NCI-H1694 treated with DMSO at 0.1 percent for 48 hours (cell line): ENCODE measurements at regions not wholly inside any gene's neighbourhood (a gene's known extent, or its start where the extent isn't known, plus 50 kb on each side); places are given as distances from the start of the nearest gene placed in this dataset.

ENCODE experiments used
- DNase-seq: peaks from one replicate; lab custom pipeline; 2025; lab: John Stamatoyannopoulos, UW

GRCh38 chr4:41458689-41459088, 79.3 kb upstream of the LIMCH1 start:
- DNase-seq, result no peak

GRCh38 chr4:41460641-41461040, 77.3 kb upstream of the LIMCH1 start:
- DNase-seq, result no peak

- no peak for DNase-seq
Observed at GRCh38 chr4:41461780-41462307, 76.1 kb upstream of the LIMCH1 start.

- DNase-seq, result no peak
Observed at GRCh38 chr4:41465146-41465761, 72.7 kb upstream of the LIMCH1 start.

- no peak for DNase-seq
Observed at GRCh38 chr4:41466249-41466648, 71.7 kb upstream of the LIMCH1 start.

GRCh38 chr4:41468122-41468521, 69.8 kb upstream of the LIMCH1 start:
- no peak for DNase-seq

- no peak for DNase-seq
Observed at GRCh38 chr4:41471126-41472071, 66.6 kb upstream of the LIMCH1 start.

GRCh38 chr4:41472081-41472480, 65.9 kb upstream of the LIMCH1 start:
- DNase-seq, result no peak

GRCh38 chr4:41473176-41473575, 64.8 kb upstream of the LIMCH1 start:
- DNase-seq, result no peak

- no peak for DNase-seq
Observed at GRCh38 chr4:41475402-41475801, 62.6 kb upstream of the LIMCH1 start.

- DNase-seq, result no peak
Observed at GRCh38 chr4:41476310-41476885, 61.6 kb upstream of the LIMCH1 start.

- DNase-seq, result no peak
Observed at GRCh38 chr4:41477181-41477905, 60.6 kb upstream of the LIMCH1 start.

- no peak for DNase-seq
Observed at GRCh38 chr4:41478518-41478917, 59.4 kb upstream of the LIMCH1 start.

GRCh38 chr4:41480896-41481311, 57.1 kb upstream of the LIMCH1 start:
- no peak for DNase-seq

- DNase-seq, result no peak
Observed at GRCh38 chr4:41483771-41484170, 54.2 kb upstream of the LIMCH1 start.

- DNase-seq, result no peak
Observed at GRCh38 chr4:41485041-41485440, 52.9 kb upstream of the LIMCH1 start.

GRCh38 chr4:41487868-41488440, 50.0 kb upstream of the LIMCH1 start:
- no peak for DNase-seq
